T-helper 2 cell (primary cell): ENCODE measurements at regions not wholly inside any gene's neighbourhood (a gene's known extent, or its start where the extent isn't known, plus 50 kb on each side); places are given as distances from the start of the nearest gene placed in this dataset.

Source experiments
- DNase-seq, 5 experiments: peaks; one replicate each; pipeline versions ENCODE4 v3.0.0 to v3.0.0-alpha.2; 2012 to 2022

DNA sequence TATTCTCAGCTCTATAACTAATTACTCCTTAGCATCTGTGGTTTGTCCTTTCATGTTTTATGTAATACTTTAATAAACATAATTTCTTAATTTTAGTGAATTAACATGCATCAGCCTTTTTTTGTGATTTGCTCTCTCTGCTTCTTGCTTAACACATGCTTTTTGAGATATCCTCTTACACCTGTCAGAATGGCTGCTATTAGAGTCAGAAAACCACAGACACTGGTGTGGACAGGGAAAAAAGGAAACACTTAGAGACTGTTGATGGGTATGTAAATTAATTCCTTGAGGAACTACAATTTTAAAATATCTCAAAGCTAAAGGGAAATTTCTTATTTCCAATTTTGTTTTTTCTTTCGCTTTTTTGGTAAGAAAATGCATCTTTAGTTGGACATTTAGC is 549.0 kb downstream of the ZNF804A start:
- no peak for DNase-seq

DNA sequence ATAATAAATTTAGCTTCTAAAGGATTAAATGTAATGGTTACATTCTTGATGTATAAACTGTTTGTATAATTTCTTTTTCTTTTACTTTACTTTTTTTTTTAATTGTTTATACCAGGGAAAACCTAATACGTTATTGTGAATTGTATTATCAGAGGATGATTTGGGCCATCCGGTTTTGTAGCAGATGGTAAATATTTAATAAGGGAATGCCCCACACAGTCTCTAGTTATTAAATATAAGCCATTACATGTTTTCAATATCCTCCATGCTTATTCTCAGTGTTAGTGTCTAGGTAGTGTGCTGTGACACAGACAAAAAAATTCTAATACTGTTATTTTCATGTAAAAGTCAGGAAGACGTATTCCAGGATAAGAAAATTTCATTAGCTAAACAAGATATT is 553.9 kb downstream of the ZNF804A start:
- DNase-seq, result no peak

DNA sequence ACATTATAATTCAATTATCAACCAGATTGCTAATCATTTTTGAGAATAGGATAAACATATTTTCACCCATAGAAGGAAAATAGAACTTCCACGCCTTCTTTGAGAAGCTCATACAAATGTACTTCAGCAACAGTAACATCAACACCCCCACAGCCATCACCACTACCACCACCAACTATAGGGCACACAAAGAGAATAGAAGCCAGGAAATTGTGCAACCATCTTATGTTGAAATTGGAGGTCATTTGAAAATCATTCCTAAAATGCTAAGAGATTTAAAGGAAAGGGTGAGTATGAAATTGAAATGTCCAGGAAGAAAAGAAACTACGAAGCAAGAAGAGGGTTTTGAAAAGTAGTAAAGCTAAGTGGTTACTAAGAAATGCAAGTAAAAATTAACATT is 563.4 kb downstream of the ZNF804A start:
- DNase-seq, result no peak

DNA sequence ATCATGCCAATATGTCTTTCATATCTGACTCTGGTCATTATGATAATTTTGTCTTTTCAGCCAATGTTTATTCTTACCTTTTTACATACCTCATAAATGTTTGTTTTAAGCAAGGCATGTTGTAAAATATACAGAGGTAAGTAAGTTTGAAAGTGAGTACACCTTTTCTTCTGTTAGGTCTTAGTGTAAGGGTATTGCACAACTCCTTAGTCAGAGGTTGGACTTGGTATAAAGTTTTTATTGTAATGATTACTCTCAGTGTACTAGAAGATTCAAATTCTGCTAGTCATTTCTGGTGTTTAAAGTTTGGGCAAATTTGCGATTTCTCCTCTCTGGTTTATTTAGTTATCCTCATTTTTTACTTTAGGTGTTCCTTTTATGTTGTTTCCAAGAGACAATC is 564.3 kb upstream of the FSIP2 start:
- DNase-seq, result no peak

DNA sequence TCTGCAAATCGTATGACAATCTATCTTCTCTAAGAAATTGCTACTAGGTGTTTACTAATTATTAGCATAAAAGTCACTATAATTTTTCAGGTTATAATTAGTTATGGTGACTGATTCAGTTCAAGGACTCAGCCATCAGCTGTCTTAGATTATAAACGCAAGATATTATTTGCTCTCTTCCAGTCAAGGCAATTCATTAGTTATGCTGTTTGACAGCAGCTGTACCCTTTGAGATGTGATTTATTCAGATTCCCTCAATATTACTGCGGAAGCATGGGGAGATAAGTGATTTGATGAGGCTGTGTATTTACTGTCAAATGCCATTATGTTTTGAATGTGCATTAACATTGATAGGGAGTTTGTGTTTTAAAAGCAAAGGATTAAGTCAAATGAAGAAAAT is 558.9 kb upstream of the FSIP2 start:
- DNase-seq, result no peak

DNA sequence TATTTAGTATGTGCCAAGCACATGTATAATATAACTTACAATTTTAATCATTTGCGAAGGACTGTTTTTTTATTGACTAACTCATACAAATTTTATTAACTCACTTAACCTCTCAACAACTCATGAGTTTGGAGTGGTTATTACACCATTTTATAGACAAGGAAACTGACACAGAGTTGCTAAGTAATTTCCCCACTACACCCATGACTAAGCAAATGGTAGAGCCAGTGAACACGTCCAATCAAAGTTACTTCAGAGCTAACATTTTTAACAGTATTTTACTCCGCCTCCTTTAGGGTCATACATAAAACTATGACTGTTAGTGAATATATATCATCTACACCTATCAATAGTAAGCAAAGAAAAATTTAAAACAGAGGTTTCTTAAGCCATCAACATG is 556.7 kb upstream of the FSIP2 start:
- no peak for DNase-seq

DNA sequence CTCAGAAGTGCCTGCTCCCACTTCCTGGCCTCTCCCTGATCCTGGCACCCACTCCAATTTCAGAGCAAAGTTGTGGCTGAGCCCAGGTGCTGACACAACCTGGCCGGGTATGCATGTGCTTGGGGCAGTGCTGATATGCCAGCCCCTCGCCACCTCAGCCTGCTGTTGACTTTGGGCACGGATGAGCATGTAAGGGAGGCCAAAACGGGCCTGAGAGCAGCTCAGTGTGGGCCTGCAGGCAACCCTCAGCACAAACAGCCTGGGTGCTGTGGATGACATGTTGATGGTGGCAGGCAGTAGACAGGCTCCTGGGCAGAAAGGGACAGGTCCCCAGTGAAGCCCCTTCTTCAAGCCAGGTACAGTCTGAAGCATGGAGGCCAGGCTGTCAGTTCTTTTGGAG is 553.6 kb upstream of the FSIP2 start:
- DNase-seq, result no peak

DNA sequence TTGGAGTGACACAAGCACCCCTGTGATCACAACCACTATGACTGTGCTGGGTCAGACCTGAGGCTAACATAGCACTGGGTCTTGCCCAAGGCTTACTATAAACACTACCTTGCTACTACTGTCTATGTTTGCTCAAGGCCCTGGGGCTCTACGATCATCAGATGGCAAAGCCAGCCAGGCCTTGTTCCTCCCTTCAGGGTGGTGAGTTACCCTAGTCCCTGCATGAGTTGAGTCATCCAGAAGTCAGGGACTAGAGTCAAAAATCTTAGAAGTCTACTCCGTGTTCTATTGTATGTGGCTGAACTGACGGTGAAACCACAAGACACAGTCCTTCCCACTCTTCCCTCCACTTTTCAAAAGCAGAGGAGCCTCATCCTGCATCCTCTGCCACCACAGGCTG is 551.2 kb upstream of the FSIP2 start:
- no peak for DNase-seq

DNA sequence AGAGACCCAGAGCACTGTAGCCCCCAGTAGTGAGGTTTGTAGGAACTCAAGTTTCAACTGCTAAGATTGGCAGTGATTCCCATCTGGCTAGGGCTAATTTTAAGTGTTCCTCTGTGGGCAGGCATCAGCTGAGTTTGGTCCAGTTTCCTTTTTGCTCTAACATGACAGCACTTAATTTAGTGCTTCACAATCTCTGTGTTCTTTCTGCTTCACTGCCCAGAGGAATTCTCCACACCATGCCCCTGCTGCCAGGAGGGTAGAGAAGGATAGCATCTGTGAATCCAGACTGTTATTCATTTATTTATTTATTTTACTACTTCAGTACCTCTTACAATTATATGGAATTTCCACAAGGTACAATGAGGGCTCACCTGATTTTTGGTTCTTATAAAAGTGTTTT is 549.9 kb upstream of the FSIP2 start:
- no peak for DNase-seq

DNA sequence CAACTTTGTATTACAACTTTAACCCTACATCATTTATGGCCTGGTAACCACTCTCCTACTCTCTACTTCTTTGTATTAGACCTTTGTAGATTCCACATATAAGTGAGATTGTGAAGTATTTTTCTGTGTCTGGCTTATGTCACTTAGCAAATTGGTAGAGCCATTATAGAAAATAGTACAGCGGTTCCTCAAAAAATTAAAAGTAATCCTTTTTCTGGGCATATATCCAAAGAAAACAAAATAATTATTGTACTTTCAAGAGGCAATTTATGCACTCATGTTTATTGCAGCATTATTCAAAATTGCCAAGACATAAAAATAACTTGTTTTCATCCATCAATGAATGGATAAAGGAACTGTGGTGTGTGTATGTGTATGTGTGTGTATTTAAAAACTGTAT is 537.5 kb upstream of the FSIP2 start:
- DNase-seq, result no peak

DNA sequence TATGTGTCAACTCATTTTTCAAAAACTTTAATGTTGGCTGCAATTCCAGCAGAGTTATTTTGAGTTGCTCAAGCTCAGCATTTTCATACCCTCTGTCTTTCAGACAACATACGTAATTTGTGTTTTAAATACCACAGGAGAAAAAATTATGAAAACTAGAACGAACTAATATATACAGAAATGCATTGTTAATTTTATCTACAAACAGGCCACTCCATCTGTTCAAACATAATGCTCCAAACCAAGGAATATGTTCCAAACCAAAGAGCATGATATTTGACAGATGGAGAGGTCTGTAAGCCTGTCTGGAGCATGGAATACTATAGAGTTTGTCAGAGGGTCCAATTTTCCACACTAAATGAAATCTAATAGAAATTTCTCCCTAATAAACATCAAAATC is 536.2 kb upstream of the FSIP2 start:
- DNase-seq, result no peak

DNA sequence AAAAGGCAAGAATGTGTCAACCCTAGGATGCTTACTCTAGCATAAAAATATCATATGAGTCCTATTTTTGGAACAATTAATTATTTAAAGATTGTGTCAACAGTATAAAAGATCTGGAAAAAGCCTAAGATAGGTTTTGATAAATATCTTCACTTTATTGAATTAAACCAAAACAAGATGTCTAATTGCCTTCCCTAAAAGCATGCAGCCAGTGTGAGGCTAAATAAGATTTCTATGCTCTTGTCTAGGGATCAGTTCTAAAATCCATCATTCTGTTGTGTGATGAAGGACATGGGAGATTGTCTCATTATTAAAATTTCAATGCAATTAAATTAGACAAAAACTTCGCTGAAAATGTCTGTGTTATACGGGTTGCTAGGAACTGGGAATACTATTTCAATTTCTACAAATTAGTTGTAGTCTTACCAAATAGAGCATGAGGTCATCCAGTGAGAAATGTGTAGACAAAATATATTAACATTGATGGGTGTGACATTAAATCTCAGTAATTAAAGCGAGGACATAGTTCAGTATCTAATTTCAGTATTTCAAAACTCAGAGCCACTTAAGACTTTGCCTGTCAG is 535.6 kb upstream of the FSIP2 start:
- DNase-seq, result no peak

DNA sequence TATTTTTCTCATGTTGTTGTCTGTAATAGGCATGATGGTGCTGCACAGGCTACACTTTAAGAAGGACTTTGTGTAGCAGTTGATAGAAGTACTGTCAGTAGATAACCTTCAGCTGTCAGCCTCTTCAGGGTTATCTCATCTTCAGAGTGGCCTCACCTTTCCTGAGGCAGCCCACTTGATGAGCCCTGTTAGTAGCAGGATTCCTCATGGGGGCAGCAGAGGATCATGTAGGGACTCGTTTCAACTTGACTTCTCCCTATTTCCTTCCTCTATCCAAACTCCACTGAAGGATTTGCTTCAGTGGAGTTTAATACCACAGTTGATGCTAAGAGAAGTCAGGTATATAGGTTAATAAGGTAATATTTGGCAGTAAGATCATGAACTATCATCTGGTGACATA is 530.3 kb upstream of the FSIP2 start:
- DNase-seq, result no peak

DNA sequence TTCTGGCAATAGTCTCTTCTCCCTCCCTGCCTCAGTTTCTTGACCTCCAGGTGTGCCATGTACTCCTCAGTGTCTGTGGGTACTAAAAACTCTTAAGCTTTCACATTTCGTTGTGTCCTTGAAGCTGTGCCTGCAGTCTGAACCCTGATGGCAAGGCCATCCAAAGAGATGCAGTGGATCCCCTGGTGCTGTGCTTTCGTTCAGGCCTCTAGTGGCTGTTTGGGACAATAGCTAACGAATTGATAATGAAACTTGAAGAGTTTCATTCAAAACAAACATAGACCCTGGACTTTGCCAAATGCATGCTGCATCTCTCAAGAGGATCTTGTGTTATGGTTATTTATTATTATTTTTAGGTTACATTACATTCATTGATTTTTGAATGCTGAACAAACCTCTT is 523.1 kb upstream of the FSIP2 start:
- DNase-seq, result no peak

DNA sequence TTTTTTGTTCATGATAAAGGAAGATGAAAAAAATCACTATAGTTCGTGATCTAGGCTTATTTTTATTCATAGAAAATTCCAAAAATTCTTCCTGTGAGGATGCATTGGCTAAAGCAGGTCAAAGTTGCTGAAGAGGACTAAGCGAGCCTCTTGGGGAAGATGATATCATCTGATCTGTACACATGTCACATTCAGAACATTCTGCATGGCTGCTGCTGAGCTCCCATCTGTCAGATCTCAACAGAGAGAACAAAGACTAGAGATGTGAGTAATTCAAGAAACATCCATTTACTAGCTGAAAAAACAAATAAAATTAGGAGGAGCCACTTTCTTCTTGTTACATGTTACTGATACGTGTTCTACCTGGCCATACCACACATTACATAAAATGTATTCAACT is 518.6 kb upstream of the FSIP2 start:
- DNase-seq, result no peak

DNA sequence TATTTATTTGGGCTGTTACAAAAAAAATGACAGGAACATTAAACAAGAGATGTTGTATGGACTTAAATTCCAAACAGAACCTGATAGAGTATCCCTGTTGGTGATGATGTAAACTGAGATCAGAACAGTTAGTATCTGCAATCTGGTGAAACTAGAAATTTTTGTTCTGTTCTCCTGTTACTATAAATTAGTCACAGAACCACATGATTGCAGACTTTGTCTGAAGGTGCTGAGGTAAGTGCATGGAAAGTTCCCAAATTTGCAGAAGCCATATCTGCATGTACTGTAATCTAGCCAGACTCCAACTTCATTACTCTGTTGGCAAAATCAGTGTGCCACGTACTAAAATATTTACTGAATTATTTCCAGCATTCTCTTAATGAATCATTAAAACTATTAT is 516.3 kb upstream of the FSIP2 start:
- DNase-seq, result no peak

DNA sequence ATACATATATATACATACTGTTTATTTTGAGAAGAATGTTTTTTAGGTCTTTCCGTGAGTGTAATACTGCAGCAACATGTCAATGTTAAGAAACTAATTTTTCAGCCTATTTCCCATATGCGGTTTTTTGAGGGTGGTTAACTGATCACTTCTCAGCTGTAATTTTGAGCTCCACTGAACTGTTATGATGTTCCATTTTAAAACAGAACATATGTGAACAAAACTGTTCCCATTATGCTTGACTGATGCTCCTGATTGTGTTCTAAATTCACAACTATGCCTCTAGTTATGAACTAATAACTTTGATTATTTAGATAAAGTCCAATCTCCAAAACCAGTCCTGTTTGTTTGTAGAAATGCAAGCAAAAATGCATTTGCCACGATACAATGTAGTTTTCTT is 511.2 kb upstream of the FSIP2 start:
- DNase-seq, result no peak

DNA sequence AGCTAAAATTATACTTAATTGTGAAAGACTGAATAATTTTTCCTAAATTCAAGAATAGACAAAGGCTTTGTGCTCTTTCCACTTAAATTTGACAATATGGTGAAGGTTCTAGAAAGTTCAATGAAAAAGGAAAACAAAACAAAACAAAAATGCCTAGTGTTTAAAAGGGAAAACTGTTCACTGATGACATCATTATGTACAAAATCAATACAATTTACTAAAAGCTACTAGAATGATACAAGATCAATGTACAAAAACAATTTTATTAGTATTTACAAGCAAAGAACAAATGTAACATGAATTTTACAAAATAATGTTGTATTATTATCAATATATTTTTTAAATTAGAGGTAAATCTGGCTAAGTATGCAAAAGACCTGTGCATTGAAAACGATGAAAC is 499.1 kb upstream of the FSIP2 start:
- no peak for DNase-seq

DNA sequence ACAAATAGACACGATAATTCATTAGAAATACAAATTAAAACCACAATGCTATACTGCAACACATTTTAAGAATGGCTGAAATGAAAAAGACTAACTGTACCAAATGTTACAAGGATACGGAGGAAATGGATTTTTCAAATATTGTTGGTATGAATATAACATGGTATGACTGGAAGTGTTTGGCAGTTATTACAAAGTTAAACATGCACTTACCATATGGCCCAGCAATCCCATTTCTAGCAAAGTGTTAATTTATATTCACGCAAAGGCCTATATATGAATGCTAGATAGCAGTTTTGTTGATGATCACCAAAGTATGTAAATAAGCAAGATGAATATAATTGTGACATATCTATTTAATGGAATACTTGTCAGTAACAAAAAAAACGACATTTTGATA is 497.8 kb upstream of the FSIP2 start:
- no peak for DNase-seq

DNA sequence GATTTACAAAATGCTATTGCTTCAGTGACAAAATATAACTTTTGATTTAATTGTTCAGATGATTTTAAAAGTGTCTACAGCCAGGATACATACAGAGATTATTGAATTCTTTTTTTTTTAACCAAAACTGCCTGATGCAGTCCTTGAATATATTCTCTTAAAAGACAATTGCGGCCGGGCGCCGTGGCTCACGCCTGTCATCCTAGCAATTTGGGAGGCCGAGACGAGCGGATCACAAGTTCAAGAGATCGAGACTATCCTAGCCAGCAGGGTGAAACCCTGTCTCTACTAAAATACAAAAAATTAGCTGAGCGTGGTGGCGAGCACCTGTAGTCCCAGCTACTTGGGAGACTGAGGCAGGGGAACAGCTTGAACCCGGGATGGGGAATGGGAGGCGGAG is 497.0 kb upstream of the FSIP2 start:
- DNase-seq, result no peak

DNA sequence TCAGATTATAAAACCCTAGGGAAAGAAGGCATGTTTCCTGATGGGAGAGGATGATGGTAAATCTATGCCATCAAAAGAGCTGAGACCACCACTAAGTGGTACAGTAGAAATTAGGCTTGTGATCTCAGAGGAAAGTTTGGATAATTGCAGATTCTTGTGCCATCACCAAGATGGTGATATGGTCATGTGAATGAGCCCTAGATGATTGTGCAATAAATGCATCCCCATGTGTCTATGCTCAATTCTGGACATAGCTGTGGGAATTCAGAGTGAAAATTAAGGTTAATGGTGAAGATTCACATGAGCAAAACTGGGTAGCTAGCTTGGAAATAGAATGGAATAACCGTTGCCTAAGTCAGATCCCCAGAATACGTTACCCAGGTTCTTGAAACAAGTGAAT is 496.1 kb upstream of the FSIP2 start:
- no peak for DNase-seq

DNA sequence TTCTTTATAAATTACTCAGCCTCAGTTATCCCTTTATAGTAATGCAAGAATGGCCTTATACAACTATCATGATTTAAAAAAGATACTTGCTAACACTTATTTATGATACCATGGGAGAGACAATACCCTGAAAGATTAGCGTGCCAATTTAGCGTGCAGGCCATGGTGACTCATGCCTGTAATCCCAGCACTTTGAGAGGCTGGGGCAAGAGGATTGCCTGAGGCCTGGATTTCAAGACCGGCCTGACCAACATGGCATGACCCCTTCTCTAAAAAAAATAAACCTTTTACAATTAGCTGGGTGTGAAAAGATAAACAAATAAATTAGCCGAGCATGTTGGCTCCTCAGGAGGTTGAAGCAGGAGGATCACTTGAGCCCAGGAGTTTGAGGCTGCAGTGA is 493.4 kb upstream of the FSIP2 start:
- DNase-seq, result no peak

DNA sequence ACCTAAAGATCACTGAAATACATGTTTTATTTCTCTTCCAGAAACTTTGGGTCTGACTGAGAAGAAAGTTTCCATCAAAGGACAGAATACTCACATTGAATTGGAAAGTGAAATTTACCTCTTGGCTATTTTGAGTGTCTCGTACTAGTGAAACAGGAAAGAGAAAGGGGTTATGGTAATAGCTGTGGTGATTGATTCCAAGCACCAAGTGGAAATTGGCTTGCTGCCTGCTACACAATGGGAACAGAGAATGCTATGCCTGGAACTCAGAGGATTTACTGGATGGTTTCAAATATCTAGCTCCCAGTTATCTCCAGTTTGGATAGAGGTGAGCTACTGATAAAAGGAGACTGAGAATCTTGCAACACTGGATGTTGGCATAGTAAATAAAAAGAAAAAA is 492.8 kb upstream of the FSIP2 start:
- DNase-seq, result no peak

DNA sequence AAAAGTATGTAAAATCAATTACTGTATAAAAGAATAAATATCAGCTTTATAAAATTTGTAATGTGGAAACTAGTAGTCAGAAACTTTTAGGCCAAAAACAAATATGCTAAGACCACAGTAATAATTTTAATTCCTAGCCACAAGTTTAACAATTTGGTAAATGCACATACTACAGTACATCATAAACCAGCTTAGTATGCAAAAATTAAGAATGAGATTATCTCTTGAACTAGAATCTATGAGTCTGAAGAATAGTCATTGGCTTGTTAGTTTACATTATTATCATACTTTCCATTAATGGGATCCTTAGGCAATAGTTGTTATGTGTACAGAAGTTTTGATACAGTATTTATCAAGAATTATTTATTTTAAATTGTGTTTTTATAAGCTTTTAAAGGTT is 491.9 kb upstream of the FSIP2 start:
- DNase-seq, result no peak

DNA sequence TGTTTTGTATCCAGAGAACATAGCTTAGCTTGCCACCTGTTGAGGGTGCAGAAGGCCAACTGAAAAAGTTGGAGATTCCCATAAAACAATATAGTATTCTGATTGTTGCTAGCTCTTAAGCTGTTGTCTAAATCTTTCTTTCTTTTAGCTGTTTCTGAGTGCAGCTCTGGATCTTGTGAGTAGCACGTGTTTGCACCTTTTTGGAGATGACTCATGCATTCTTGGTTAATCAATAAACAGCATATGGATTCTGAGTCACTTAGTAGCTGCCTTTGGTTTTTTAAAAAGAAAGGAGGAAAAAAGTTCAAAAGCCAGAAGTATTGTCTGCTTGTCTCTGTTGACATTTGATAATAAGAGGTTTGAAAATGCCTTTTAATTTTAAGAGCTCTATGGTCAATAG is 483.0 kb upstream of the FSIP2 start:
- no peak for DNase-seq

DNA sequence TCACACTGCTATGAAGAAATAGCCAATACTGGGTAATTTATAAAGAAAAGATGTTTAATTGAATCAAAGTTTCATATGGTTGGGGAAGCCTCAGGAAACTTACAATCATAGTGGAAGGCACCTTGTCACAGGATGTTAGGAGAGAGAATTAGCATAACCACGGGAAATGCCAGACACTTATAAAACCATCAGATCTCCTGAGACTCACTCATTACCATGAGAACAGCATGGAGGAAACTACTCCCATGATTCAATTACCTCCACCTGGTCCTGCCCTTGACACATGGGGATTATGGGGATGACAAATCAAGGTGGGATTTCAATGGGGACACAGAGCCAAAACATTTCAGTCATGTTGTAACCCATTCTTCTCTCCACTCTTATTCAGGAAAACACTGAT is 472.9 kb upstream of the FSIP2 start:
- no peak for DNase-seq
